WTC11 (cell line): ENCODE measurements at regions not wholly inside any gene's neighbourhood (a gene's known extent, or its start where the extent isn't known, plus 50 kb on each side); places are given as distances from the start of the nearest gene placed in this dataset.

Experiments
- ATAC-seq: fragments of 200-7000 bp; cut with Tn5 transposase; 2 replicates; pipeline ENCODE4 v1.10.0; 2021; ENCODE audit warnings: mild to moderate bottlenecking, moderate library complexity
- CTCF ChIA-PET: fragments of 300-600 bp; sonication (Branson Sonifier 250); formaldehyde crosslinking; loops from one replicate; lab custom pipeline; 2021; ENCODE audit warnings: antibody characterized with exemption; lab: Charles Lee
- POLR2A ChIA-PET: fragments of 350-600 bp; sonication (Branson Sonifier 250); formaldehyde crosslinking; loops from one replicate; lab custom pipeline; 2021; ENCODE audit warnings: antibody characterized with exemption; lab: Charles Lee
- DNase-seq: peaks from one replicate; pipeline ENCODE4 v3.0.0; 2021; ENCODE audit warnings: low spot score
- H3K27ac Mint-ChIP-seq: 2 replicates; pipeline ENCODE4 v1.8.0; 2021; ENCODE audit warnings: mixed read lengths
- H3K27me3 Mint-ChIP-seq: 2 replicates; pipeline ENCODE4 v1.8.0; 2021; ENCODE audit warnings: low read depth, mild to moderate bottlenecking, moderate library complexity, mixed read lengths
- H3K36me3 Mint-ChIP-seq: 2 replicates; pipeline ENCODE4 v1.8.0; 2021; ENCODE audit warnings: mixed read lengths
- H3K4me1 Mint-ChIP-seq: 2 replicates; pipeline ENCODE4 v1.8.0; 2022; ENCODE audit warnings: mixed read lengths
- H3K4me3 Mint-ChIP-seq: 2 replicates; pipeline ENCODE4 v1.8.0; 2021; ENCODE audit warnings: mild to moderate bottlenecking, moderate library complexity, mixed read lengths
- H3K9me3 Mint-ChIP-seq: 2 replicates; pipeline ENCODE4 v1.8.0; 2021; ENCODE audit warnings: mixed read lengths
- ATF1 ChIP-seq: sonication (generic); formaldehyde crosslinking; IDR thresholded peaks from 2 replicates; pipeline ENCODE4 v1.8.1; 2023; ENCODE audit warnings: mild to moderate bottlenecking, moderate library complexity, missing genetic modification reagents
- JUN ChIP-seq: sonication (generic); formaldehyde crosslinking; IDR thresholded peaks from 2 replicates; pipeline ENCODE4 v1.8.0; 2023; ENCODE audit warnings: mild to moderate bottlenecking, missing genetic modification reagents
- KAT7 ChIP-seq: sonication (generic); formaldehyde crosslinking; IDR thresholded peaks from 2 replicates; pipeline ENCODE4 v1.8.1; 2023; ENCODE audit warnings: missing genetic modification reagents, mild to moderate bottlenecking, borderline replicate concordance
- RELA ChIP-seq: sonication (generic); formaldehyde crosslinking; IDR thresholded peaks from 2 replicates; pipeline ENCODE4 v1.8.1; 2022; ENCODE audit warnings: missing genetic modification reagents, mild to moderate bottlenecking, borderline replicate concordance
- SOX15 ChIP-seq: fragments of 250-450 bp; sonication (Bioruptor Pico); IDR thresholded peaks from 2 replicates; pipeline ENCODE4 v1.9.0; 2021; ENCODE audit warnings: mild to moderate bottlenecking
- SP1 ChIP-seq: sonication (generic); formaldehyde crosslinking; conservative IDR thresholded peaks from 2 replicates; pipeline ENCODE4 v1.8.1; 2022; ENCODE audit warnings: missing genetic modification reagents
- TCF7 ChIP-seq: sonication (generic); formaldehyde crosslinking; IDR thresholded peaks from 2 replicates; pipeline ENCODE4 v1.8.0; 2022; ENCODE audit warnings: mild to moderate bottlenecking, low read depth, missing genetic modification reagents, moderate library complexity
- TEAD1 ChIP-seq: sonication (generic); formaldehyde crosslinking; IDR thresholded peaks from 2 replicates; pipeline ENCODE4 v1.8.0; 2022; ENCODE audit warnings: mild to moderate bottlenecking, missing genetic modification reagents
- ZNF232 ChIP-seq: sonication (generic); formaldehyde crosslinking; IDR thresholded peaks from 2 replicates; pipeline ENCODE4 v1.8.0; 2022; ENCODE audit warnings: mild to moderate bottlenecking, missing genetic modification reagents
- ZNF416 ChIP-seq: fragments of 250-450 bp; sonication (Bioruptor Pico); IDR thresholded peaks from 2 replicates; pipeline ENCODE4 v1.9.0; 2021; ENCODE audit warnings: mild to moderate bottlenecking, inconsistent platforms
- TF ChIP-seq, protein P1 (sequence below): sonication (generic); formaldehyde crosslinking; IDR thresholded peaks from 2 replicates; pipeline ENCODE4 v1.8.1; 2022; ENCODE audit warnings: low read depth, missing genetic modification reagents, borderline replicate concordance
- TF ChIP-seq, protein P2 (sequence below): fragments of 250-450 bp; sonication (Bioruptor Pico); conservative IDR thresholded peaks from 2 replicates; pipeline ENCODE4 v1.9.0; 2021; ENCODE audit warnings: mild to moderate bottlenecking
- TF ChIP-seq, protein P3 (sequence below): fragments of 250-450 bp; sonication (Bioruptor Pico); IDR thresholded peaks from 2 replicates; pipeline ENCODE4 v1.8.0; 2021; ENCODE audit warnings: mild to moderate bottlenecking
- TF ChIP-seq, protein P4 (sequence below): sonication (generic); formaldehyde crosslinking; conservative IDR thresholded peaks from 2 replicates; pipeline ENCODE4 v1.8.1; 2022; ENCODE audit warnings: mild to moderate bottlenecking, missing genetic modification reagents
- TF ChIP-seq, protein P5 (sequence below): sonication (generic); formaldehyde crosslinking; IDR thresholded peaks from 2 replicates; pipeline ENCODE4 v1.8.0; 2023; ENCODE audit warnings: mild to moderate bottlenecking, missing genetic modification reagents
- TF ChIP-seq, protein P6 (sequence below): sonication (generic); formaldehyde crosslinking; IDR thresholded peaks from 2 replicates; pipeline ENCODE4 v1.8.1; 2022; ENCODE audit warnings: missing genetic modification reagents, borderline replicate concordance
- TF ChIP-seq, protein P7 (sequence below): sonication (generic); formaldehyde crosslinking; IDR thresholded peaks from 2 replicates; pipeline ENCODE4 v1.8.1; 2022; ENCODE audit warnings: mild to moderate bottlenecking, moderate library complexity, missing genetic modification reagents
- TF ChIP-seq, protein P8 (sequence below): sonication (generic); formaldehyde crosslinking; IDR thresholded peaks from 2 replicates; pipeline ENCODE4 v1.8.0; 2022; ENCODE audit warnings: mild to moderate bottlenecking, missing genetic modification reagents

DNA sequence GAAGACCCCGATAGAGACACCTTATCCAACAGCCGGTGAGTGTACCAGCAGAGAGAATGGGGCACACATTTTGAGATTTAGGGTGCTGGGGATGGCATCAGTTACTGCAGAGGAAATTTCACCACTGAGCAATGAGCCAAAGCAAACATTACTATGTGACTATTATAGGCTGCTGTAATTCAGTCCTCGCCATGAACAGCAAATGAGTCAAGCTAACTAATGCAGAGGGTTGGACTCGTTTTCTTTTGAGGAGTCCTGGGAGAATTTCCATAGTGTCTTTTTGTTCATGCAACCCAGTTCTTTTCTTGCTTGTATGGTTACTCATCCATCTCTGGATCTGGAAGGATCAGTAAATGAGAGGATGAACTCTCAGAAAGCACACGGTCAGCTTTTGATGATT lies 323.8 kb downstream of the PSAT1 start:
- ChIA-PET POLR2A (no interaction called here), CTCF (no interaction called here)
- ATAC-seq (no peak), DNase-seq (no peak)
- H3K27ac Mint-ChIP-seq: no peak overlapping the region
- no peaks in the 10 kb centered on the region for H3K9me3 Mint-ChIP-seq
- H3K36me3 Mint-ChIP-seq: no peaks in the 10 kb centered on the region
- no peaks in the 10 kb centered on the region for H3K4me1 Mint-ChIP-seq
- H3K4me3 Mint-ChIP-seq: no peak overlapping the region
- no peaks in the 10 kb centered on the region for H3K27me3 Mint-ChIP-seq
- no peak for TF ChIP-seq SP1 (CRISPR knock-in tag)
- TF ChIP-seq ATF1: no peak
- no peak for TF ChIP-seq JUN
- TF ChIP-seq, protein P1, sequence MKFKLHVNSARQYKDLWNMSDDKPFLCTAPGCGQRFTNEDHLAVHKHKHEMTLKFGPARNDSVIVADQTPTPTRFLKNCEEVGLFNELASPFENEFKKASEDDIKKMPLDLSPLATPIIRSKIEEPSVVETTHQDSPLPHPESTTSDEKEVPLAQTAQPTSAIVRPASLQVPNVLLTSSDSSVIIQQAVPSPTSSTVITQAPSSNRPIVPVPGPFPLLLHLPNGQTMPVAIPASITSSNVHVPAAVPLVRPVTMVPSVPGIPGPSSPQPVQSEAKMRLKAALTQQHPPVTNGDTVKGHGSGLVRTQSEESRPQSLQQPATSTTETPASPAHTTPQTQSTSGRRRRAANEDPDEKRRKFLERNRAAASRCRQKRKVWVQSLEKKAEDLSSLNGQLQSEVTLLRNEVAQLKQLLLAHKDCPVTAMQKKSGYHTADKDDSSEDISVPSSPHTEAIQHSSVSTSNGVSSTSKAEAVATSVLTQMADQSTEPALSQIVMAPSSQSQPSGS (CRISPR knock-in tag): no peak
- no peak for TF ChIP-seq SOX15 (CRISPR knock-in tag)
- TF ChIP-seq, protein P2, sequence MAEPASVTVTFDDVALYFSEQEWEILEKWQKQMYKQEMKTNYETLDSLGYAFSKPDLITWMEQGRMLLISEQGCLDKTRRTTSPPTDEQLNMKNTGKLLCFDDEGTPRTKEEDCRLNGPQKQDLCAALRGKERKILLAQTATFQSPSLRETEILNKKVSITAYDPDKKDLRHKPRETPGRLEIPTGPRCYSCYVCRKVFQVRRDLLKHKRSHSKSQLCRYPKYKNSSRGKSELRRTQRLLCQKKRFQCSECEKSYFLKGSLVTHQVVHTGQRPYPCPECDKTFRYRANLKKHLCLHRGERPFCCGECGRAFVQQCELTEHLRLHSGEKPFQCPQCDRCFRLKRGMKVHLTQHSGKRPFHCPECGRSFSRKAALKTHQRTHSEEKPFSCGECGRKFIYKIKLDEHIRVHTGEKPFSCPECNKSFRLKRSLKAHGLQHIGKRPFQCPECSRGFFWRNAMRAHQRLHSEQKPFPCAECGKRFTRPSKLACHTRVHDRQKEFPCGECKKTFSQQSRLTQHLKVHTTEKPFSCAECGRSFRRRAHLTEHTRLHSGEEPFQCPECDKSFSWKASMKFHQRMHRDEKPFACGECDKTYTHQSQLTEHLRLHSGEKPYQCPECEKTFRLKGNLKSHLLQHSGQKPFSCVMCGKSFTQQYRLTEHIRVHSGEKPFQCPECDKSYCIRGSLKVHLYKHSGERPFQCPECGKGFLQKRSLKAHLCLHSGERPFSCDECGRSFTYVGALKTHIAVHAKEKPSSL: no peak

DNA sequence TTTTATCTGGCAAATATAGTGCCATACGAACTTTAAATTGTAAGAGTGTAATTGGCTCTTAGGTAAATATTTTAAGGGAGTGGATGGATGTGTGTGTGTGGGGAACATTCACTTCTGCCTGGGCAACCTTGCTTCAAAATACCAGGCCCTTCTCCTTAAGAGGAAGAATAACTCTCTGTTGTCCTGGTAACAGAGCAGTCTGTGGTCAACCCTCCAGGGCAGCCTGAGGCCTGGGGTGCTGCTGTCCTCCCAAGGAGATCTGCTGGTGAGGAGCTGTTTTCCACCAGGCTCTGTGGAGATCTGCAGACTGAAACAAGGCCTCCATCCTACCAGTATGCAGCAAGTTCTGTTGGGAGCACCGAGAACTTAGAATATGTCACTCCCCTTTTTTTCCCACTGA lies 325.2 kb downstream of the PSAT1 start:
- DNase-seq (no peak), ATAC-seq (no peak)
- Mint-ChIP-seq H3K9me3 (no peaks in the 10 kb centered on the region), H3K27me3 (no peaks in the 10 kb centered on the region), H3K27ac (no peak overlapping the region), H3K4me1 (no peaks in the 10 kb centered on the region), H3K36me3 (no peaks in the 10 kb centered on the region), H3K4me3 (no peak overlapping the region)
- CTCF ChIA-PET: no interaction called here
- TF ChIP-seq, protein P3, sequence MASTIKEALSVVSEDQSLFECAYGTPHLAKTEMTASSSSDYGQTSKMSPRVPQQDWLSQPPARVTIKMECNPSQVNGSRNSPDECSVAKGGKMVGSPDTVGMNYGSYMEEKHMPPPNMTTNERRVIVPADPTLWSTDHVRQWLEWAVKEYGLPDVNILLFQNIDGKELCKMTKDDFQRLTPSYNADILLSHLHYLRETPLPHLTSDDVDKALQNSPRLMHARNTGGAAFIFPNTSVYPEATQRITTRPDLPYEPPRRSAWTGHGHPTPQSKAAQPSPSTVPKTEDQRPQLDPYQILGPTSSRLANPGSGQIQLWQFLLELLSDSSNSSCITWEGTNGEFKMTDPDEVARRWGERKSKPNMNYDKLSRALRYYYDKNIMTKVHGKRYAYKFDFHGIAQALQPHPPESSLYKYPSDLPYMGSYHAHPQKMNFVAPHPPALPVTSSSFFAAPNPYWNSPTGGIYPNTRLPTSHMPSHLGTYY (CRISPR knock-in tag): no peak
- no peak for TF ChIP-seq ZNF232 (CRISPR knock-in tag)
- TF ChIP-seq, protein P4, sequence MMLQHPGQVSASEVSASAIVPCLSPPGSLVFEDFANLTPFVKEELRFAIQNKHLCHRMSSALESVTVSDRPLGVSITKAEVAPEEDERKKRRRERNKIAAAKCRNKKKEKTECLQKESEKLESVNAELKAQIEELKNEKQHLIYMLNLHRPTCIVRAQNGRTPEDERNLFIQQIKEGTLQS (CRISPR knock-in tag): no peak
- TF ChIP-seq, protein P5, sequence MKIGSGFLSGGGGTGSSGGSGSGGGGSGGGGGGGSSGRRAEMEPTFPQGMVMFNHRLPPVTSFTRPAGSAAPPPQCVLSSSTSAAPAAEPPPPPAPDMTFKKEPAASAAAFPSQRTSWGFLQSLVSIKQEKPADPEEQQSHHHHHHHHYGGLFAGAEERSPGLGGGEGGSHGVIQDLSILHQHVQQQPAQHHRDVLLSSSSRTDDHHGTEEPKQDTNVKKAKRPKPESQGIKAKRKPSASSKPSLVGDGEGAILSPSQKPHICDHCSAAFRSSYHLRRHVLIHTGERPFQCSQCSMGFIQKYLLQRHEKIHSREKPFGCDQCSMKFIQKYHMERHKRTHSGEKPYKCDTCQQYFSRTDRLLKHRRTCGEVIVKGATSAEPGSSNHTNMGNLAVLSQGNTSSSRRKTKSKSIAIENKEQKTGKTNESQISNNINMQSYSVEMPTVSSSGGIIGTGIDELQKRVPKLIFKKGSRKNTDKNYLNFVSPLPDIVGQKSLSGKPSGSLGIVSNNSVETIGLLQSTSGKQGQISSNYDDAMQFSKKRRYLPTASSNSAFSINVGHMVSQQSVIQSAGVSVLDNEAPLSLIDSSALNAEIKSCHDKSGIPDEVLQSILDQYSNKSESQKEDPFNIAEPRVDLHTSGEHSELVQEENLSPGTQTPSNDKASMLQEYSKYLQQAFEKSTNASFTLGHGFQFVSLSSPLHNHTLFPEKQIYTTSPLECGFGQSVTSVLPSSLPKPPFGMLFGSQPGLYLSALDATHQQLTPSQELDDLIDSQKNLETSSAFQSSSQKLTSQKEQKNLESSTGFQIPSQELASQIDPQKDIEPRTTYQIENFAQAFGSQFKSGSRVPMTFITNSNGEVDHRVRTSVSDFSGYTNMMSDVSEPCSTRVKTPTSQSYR (CRISPR knock-in tag): no peak
- TF ChIP-seq, protein P6, sequence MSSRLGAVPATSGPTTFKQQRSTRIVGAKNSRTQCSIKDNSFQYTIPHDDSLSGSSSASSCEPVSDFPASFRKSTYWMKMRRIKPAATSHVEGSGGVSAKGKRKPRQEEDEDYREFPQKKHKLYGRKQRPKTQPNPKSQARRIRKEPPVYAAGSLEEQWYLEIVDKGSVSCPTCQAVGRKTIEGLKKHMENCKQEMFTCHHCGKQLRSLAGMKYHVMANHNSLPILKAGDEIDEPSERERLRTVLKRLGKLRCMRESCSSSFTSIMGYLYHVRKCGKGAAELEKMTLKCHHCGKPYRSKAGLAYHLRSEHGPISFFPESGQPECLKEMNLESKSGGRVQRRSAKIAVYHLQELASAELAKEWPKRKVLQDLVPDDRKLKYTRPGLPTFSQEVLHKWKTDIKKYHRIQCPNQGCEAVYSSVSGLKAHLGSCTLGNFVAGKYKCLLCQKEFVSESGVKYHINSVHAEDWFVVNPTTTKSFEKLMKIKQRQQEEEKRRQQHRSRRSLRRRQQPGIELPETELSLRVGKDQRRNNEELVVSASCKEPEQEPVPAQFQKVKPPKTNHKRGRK: no peak
- TF ChIP-seq, protein P7, sequence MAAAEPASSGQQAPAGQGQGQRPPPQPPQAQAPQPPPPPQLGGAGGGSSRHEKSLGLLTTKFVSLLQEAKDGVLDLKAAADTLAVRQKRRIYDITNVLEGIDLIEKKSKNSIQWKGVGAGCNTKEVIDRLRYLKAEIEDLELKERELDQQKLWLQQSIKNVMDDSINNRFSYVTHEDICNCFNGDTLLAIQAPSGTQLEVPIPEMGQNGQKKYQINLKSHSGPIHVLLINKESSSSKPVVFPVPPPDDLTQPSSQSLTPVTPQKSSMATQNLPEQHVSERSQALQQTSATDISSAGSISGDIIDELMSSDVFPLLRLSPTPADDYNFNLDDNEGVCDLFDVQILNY: no peak
- TF ChIP-seq, protein P8, sequence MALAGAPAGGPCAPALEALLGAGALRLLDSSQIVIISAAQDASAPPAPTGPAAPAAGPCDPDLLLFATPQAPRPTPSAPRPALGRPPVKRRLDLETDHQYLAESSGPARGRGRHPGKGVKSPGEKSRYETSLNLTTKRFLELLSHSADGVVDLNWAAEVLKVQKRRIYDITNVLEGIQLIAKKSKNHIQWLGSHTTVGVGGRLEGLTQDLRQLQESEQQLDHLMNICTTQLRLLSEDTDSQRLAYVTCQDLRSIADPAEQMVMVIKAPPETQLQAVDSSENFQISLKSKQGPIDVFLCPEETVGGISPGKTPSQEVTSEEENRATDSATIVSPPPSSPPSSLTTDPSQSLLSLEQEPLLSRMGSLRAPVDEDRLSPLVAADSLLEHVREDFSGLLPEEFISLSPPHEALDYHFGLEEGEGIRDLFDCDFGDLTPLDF (CRISPR knock-in tag): no peak
- no peak for TF ChIP-seq ZNF416 (CRISPR knock-in tag)
- no peak for TF ChIP-seq RELA (CRISPR knock-in tag)
- TF ChIP-seq TCF7 (CRISPR knock-in tag): no peak
- TF ChIP-seq, protein P2: no peak
- TF ChIP-seq TEAD1 (CRISPR knock-in tag): no peak
- TF ChIP-seq KAT7 (CRISPR knock-in tag): no peak
- POLR2A ChIA-PET: no interaction called here
